NCI-H446 treated with DMSO at 0.1 percent for 48 hours (cell line): ENCODE measurements at regions not wholly inside any gene's neighbourhood (a gene's known extent, or its start where the extent isn't known, plus 50 kb on each side); places are given as distances from the start of the nearest gene placed in this dataset.
"Not testable (repeated sequence)": the region's sequence is repeated elsewhere in the genome, so short reads cannot be mapped to it uniquely, and the experiment has no call there.

Experiments used
- DNase-seq: peaks from one replicate; lab custom pipeline; 2025; lab: John Stamatoyannopoulos, UW

- DNase-seq = no peak
Observed at GRCh38 chr2:219726916-219727315, 99.5 kb downstream of the SLC4A3 start.

GRCh38 chr2:219727771-219728429, 100.5 kb downstream of the SLC4A3 start:
- DNase-seq = no peak

GRCh38 chr2:219728991-219729487, 101.6 kb downstream of the SLC4A3 start:
- DNase-seq = no peak

- no peak for DNase-seq
Observed at GRCh38 chr2:219731173-219731572, 103.7 kb downstream of the SLC4A3 start.

GRCh38 chr2:219733106-219733505, 105.7 kb downstream of the SLC4A3 start:
- no peak for DNase-seq

- DNase-seq = no peak
Observed at GRCh38 chr2:219733746-219734145, 106.3 kb downstream of the SLC4A3 start.

GRCh38 chr2:219736209-219736608, 108.8 kb downstream of the SLC4A3 start:
- DNase-seq = peak; percentile 8

- no peak for DNase-seq
Observed at GRCh38 chr2:219737270-219737691, 109.9 kb downstream of the SLC4A3 start.

GRCh38 chr2:219739066-219739465, 111.6 kb downstream of the SLC4A3 start:
- DNase-seq = no peak

- no peak for DNase-seq
Observed at GRCh38 chr2:219739866-219740440, 112.5 kb downstream of the SLC4A3 start.

GRCh38 chr2:219743548-219743947, 116.1 kb downstream of the SLC4A3 start:
- no peak for DNase-seq

GRCh38 chr2:219744066-219744465, 116.6 kb downstream of the SLC4A3 start:
- DNase-seq = no peak

GRCh38 chr2:219744600-219744999, 117.2 kb downstream of the SLC4A3 start:
- no peak for DNase-seq

GRCh38 chr2:219747637-219748036, 120.2 kb downstream of the SLC4A3 start:
- DNase-seq = no peak

GRCh38 chr2:219748671-219749570, 121.5 kb downstream of the SLC4A3 start:
- no peak for DNase-seq

GRCh38 chr2:219751121-219751520, 123.7 kb downstream of the SLC4A3 start:
- DNase-seq = not testable (repeated sequence)

GRCh38 chr2:219752726-219753125, 125.3 kb downstream of the SLC4A3 start:
- no peak for DNase-seq

GRCh38 chr2:219758907-219759680, 131.7 kb downstream of the SLC4A3 start:
- no peak for DNase-seq

GRCh38 chr2:219759801-219760200, 132.4 kb downstream of the SLC4A3 start:
- no peak for DNase-seq

- no peak for DNase-seq
Observed at GRCh38 chr2:219765231-219765911, 137.9 kb downstream of the SLC4A3 start.

GRCh38 chr2:219766658-219767057, 139.2 kb downstream of the SLC4A3 start:
- no peak for DNase-seq
